ENCODE measurements at regions not wholly inside any gene's neighbourhood (a gene's known extent, or its start where the extent isn't known, plus 50 kb on each side); places are given as distances from the start of the nearest gene placed in this dataset.

DNA sequence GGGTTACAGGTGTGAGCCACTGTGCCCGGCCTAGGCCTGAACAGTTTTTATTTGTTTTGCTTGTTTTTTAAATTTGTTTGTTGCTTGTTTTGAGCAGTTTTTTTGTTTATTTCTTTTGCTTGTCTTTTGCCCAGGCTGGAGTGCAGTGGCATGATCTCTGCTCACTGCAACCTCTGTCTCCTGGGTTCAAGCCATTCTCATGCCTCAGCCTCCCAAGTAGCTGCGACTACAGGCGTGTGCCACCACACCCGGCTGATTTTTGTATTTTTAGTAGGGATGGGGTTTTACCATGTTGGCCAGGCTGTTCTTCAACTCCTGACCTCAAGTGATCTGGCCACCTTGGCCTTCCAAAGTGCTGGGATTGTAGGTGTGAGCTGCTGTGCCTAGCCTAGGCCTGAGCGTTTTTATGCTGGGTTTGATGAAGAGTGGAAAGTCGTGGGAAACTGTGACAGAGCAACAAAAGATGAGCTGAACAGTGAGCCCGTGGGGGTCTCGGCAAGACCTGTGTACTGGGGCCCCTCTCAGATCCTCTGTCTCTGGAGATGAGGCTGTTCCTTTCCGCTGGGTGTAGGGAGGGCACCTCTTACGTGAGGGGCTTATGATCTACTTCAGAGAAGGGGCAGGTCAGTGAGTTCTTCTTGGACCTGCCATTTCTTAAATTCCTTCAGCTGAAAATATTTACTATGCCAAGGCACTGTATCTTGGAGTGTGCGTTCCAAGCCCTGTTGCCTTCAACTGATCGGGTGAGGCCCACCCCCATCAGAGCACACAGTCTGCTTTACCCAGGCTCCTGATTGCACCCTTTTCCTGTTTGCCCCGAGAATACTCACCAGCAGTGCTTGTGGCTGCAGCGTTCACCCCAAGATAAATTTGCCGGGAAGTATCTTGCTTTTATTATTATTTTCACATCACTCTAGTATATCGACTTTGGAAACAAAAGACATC lies 322.1 kb downstream of the SEC14L1 start:
- no peak for DNase-seq

DNA sequence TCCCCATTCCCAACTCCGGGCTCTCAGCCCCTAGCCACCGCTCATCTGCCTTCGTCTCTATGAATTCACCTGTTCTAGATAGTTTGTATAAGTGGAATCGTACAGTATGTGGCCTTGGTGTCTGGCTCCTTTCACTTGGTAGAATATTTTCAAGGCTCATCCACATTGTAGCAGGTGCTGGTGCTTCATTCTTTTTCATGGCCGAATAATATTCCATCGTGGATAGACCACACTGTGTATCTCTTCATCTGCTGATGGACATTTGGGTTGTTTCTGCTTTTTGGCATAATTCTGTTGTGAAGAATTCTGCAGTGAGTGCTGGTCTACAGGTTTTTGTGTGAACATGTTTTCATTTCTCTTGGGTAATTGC lies 324.2 kb downstream of the SEC14L1 start:
- no peak for DNase-seq

DNA sequence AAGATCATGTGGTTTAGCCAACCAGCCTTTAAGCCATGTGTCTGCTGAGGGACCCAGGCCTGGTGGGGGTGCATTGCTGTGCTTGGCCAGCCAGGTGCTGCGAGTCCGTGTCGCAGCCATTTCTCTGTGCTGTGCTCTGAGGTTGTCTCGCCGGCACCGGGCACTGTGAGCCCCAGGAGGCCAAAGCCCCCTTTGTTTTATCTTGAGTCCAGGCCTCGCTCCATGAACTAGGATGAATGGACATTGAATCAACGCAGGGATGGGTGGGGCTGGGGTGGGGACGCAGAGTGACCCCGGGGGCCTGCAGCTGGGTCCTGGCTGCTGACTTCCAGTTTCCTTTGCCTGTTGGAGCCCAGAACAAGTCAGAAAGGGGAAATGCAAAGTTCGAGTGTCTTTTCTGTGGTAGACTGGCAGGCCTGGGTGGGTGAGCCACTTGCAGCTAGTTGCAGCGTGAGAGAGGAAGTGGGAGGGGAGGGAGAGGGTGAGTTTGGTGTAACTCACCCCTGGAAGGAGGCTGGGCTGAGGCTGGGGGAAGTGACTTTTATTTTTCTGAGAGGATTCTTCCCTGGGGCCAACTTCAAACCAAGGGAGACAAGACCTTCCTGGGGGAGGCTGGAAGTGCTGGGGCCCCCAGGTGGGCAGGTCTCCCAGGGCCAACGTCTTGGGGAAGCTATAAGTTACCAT lies 324.7 kb downstream of the SEC14L1 start:
- no peak for DNase-seq

DNA sequence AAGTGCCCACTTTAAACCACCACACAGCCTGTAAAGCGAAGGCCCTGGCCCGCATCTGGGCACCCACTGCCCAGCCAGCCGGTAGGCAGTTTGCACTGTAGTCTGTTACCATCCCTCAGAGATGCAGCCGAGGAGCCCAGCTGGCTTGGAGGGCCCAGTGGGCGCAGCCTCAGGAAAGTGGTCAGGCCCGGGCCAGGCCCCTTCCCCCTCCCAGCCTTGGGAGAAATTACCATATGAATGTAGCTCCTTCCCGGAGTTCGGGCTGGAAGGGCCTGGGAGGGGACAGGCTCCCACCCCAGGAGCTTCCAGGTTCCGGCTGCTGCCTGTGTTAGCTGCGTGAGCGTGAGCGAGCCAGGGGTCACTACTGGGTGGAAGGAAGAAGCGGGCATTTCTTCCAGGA lies 325.4 kb downstream of the SEC14L1 start:
- no peak for DNase-seq

DNA sequence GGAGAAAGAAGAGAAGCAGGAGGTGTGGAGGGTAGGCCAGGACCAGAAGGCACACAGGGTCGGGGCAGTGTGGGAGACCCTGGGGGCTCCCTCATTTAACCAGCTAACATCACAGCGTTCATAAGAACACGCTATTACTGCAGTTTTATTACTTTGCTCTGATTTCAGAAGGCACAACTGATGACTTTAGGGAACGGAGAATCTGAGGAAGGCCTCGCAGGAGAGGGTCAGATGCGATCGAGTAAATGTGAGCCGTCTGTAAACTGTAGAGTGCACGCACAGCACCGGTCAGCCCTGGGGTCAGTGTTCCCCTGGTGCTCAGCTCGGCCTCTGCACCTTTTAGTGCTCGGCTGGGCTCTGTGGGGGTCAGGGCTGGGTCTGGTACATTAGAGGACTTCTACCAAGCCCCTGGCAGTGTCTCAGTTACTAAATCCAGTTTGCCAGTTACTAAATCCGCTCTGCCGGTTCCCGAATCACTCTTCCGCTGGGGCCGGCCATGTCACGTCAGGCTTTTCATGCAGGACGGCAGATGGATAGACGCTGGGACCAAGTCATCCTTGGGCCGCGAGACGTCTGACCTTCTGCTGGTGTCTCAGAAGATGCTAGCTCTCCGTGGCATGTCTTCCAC lies 325.9 kb downstream of the SEC14L1 start:
- DNase-seq: no peak

DNA sequence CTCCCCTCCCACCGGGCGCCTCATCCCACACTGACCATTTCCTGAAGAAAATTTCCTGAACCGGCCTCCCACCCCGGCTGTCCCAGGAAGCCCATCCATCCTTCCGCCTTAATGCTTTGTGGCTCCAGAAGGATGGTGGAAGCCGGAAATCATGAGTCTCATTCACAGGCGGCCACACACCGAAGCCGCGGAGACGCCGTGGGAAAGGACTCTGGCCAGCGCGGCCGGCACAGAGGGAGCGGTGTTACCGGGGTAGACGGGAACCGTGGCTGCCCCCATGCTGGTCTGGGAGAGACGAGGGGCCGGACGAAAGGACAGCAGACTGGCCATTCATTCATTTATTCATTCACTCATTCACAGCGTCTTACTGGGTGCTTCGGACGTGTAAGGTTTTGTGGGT lies 326.8 kb downstream of the SEC14L1 start:
- DNase-seq: no peak

DNA sequence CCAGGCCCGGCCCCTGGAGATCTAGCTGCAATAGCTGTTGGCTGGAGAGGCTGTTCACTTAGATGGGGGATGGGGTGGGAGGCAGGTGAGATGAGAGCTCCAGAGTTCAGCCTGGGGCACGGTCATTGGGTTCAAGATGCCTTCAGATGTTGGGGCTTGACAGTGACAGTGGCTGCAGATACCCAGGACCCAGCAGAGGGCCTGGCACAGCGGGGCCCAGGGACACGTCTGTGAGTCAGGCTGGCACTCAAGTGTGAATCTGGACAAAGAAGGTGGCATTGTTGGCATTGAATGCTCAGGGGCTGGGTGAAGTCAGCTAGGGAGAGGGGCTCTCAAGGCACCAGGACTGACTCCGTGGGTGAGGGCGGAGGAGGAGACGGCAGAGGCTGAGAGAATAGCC lies 328.1 kb downstream of the SEC14L1 start:
- no peak for DNase-seq

DNA sequence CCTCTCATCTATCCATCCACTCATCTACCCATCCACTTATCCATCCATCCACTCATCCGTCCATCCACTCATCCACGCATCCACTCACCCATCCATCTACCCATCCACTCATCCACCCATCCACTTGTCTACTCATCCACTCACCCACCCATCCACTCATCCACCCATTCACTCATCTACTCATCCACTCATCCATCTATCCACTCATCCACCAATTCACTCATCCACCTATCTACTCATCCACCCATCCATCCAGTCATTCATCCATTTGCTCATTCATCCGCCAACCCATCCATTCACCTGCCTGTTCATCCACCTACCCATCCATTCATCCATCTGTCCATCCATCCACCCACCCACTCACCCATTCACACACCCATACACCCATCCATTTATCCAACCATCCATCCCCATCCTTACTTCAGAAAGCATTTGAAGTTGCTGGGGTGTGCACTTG lies 329.6 kb downstream of the SEC14L1 start:
- DNase-seq: no peak

DNA sequence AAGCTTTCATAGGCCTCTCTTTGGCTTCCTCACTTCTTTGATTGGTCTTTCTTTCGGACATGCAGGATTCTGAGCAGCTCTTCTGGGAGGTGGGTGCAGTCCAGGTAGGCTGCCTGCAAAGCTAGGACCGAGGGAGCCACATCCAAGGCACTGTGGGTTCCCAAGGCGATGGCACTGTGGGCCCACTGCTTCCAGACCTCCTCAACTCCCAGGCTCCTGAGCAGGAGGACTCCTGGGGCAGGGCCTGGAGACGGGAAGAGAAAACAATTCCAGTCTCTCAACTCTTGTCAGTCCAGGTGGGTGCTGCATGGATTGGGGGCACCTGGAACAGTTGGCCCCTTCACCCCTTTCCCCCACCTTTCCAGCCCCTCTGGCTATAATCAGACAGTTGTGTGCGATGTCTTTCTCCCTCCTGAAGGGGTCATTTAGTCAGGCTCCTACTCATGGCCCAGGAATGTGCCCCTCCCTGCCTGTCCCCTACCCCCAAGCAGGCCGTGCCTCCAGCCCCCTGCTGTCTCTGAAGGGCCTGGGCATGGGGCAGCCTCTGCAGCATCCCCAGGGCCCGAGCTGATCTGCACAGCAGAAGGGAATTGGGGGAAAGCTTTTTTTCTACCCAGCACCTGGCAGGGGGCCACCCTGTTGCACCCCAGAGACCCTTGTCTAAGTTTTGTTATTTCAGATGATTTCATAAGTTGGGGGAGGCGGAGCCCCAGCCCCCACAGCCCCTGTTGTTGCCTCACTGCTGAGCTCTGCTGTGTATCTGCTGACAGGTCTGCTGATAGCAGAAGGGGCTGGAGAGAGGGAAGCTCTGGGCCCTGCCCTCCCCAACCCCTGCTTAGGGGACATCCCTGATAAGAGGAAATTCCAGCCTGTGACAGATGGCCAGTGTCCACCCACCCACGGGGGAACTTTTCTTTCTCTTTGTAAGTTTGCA lies 330.3 kb downstream of the SEC14L1 start:
- no peak for DNase-seq

DNA sequence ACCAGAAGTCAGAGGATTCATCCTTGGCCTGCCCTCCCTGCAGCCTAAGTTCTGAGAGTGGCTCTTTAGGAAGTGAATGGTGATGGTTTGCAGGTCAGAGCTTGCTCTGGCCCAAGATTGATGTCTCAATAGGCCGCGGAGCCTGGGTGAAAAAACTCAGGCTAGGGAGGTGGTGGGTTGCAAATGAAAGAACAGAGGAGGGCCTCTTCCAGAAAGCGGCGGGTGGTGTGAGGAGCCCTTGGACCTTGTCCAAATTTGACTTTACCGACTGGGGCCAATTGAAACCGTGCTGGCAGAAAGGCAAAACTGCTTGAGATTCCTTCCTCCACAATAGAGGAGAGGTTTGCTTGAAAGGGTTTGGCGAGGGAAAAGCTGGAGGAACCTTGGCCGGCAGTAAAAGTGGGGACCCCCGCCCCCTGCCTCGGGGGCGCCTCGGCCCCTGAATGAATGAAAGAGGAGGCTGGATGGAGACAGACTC lies 331.3 kb downstream of the SEC14L1 start:
- DNase-seq: peak; percentile 22 to 32

DNA sequence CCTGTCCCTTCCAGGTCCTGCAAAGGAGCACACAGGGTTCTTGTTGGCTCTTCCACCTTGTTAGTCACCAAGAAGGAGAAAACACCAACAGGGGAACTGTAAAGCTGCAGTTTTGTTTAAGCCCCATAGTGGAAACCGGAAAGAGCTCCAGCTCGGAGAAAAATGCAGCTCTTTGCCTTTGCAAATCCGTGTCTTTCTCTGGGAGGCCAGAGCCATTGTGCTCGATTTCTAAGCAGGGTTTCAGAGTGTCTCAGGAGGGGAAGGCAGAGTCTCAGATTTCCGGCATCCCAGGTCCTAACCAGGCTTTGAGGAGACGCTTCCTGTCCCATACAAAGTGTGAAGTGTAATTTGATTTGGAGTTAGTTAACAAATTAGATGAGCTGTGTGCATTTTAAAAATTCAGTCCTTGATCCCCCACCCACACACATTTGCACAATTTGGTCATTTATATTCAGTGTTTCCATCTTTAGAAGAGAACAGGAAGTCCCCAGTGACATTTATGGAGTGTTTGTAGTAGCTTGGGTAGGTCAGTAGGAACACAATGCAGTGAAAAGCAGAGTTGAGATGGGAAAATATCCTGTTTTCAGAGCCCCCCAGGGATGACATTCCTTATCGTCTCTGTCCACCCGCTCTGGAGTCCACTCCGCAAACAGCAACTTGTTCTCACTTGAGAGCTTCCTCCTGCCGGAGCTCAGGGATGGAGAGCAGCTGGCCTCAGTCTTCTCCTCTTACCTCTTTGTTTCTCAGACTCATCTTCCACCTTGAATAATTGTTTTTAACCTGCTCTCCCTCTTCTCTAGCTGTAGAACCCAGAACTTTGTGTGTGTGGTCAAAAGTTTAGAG lies 331.9 kb downstream of the SEC14L1 start:
- no peak for DNase-seq

DNA sequence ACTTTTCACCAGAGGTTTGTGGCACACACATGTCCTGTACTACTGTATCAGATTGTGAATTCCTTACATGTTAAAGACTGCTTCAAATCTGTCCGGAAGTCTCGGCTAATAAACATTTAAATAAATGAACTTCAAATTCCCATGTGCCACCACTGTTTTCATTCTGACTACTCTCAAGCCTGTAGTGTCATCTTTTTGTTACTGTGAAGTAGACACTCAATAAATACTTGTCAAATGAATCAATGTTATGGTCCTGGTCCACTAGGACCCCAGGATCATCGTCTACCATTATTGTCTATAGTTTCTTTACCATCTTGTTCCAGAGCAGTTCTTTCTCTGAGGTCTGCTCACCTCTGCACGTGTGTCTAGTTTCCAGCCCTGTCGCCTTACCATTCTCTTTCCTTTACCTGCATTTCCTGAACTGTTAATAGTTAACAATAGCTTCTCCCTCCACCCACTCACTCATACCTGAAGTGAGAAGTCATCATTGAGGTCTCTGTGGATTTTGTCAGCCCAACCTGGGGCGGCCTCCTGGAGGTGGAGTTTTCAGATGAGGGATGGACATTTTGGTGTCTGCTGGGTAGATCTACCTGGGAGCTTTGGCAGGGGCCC lies 333.0 kb downstream of the SEC14L1 start:
- DNase-seq: no peak

DNA sequence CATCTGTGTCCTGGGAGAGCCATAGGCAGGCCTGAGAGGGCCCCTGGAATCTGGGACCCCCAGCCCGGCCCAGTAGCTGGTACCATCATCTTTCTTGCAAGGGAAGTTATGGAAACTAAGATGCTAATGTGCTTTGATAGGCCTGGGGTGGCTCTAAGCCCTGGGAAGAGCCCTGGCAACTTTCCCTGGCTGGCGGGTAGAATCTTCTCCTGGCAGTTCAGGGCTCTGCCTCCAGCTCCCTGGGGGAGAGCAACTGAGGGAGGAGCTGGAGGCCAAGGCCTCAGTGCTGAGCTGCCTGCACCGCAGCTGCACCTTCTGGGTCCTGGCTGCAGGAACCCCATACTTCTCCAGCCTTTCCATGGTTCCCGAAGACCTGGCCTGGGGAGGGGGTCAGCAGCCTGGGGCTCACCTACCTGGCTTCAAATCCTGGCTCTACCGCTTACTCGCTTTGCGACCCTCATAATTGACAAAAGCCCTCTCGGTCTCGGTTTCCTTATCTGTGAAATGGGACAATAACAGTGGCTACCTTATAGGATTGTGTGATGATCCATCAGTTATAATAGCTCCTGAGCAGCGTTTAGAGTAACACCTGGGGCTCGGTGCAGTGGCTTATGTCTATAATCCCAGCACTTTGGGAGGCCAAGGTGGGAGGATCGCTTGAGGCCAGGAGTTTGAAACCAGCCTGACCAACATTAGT lies 333.7 kb downstream of the SEC14L1 start:
- no peak for DNase-seq

DNA sequence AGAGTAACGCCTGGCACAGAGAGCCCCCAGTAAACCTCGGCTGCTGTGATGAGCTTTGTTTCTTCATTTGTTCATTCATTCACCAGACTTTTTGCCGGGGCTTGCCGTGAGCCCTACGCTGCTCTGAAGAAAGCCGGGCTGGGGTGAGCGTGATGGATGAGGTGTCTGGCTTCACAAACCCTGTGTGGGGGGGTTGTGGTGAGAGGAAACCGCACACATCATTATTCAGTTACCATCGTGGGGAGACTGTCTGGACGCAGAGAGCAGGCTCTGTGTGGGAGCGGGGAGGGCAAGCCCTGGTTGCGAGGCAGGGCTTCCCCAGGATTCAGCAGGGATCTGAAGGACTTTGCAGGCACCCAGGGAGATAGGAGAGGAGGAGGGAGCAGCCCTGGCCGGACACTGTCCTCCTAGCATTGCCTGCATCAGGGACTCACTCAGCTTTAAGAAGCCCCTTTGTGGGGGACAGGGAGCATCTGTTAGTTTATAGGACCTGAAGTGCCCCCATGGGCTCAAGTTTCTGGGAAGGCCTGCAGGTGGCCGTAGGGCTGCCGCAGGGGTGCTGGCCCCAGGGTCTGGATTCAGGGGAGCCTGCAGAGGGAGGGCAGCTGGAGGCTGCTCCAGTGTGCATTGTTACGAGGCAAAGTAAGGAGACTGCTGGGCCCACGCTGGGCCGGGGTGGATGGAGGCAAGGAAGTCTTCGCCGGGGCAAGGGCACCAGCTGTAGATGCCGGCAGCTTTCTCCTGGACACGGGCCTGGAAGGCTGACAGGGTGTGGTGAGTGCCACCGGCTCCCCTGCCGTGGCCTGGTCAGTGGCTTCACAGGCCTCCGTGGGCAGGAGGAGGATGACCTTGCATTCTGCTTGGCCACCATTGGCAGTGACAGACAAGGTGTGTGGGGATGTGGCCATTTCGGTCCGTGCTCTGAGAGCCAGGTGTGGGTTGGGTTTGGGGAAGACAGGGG lies 334.5 kb downstream of the SEC14L1 start:
- DNase-seq: no peak

DNA sequence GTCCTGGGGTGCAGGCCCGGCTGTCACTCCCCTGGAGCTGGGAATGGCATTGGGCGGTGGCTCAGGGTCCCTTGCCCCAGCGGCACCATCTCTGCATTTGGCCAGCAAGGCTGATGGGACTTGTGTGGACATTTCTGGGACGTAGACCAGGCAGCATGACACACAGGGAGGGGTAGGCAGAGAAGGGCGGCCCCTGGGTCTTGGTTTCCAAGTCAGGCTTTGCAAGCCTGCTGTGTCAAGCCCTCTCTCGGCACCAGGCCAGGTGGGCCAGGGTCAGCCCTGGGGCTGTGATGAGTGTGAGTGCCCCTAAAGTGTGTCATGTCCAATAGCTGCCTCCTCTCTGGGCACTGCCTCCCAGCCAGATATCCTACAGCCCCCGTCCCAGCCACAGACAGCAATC lies 335.2 kb downstream of the SEC14L1 start:
- DNase-seq: no peak

DNA sequence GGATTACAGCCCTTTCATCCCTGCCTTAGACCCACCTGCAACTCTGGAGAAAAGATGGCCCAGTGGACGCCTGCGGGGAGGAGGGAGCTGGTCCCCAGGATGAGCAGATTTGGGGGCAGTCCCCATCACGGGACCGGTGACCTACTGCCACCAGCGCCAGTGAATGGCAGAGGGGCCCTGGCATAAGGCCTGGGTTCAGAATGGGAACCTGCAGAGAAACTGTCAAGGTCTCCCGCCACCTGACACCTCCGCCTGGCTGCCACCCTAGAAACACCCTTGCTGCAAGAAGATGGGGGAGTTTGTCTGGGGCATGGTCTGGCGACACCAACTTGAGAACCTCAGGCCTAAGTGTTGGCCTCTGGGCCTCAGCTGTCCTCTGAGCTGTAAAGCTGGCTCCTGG lies 335.7 kb downstream of the SEC14L1 start:
- DNase-seq: no peak

DNA sequence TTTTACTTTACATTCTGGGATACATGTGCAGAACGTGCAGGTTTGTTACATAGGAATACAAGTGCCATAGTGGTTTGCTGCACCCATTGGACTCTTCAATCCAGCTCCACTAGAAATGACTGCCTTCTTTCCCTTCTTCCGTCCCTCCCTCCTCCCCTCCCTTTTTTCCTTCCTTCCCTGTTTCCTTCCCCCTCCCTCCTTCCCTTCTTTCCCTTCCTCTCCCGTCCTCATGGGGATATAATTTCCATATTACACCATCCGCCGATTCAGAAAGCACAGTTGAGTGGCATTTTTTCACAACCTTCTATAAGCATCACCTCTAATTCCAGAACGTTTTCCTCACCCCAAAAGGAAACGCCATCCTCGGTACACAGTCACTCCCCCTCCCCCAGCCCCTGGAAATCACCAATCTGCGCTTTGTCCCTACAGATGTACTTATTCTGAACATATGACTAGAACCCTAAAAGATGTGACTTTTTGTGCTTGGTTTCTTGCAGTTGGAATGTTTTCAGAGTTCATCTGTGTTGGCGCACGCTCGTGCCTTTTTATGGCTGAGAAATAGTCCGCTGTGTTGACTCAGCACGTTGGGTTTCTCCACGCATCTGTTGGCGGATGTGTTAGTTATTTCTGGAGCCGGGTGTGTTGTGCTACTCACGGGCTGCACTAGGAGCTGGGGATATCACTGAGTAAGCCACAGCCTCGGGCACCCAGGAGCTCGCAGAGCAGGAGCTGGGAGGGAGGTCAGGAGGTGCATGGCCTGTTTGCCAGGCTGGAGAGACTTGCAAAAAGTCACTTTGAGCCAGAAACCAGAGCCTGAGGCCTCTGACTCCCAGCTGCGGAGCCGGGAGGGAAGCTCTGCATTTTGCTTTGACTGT lies 336.4 kb downstream of the SEC14L1 start:
- DNase-seq: no peak

DNA sequence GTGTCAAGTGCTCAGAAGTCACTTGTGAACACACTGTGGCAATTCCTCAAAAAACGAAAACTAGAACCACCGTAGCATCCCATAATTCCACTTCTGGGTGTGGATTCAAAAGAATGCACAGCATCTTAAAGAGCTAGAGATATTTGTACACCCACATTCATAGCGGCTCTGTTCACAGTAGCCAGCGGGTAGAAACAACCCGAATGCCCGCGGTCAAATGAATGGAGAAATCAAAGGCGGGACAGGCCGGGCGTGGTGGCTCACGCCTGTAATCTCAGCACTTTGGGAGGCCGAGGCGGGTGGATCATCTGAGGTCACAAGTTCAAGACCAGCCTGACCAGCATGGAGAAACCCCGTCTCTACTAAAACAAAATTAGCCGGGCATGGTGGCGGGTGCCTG lies 337.5 kb downstream of the SEC14L1 start:
- DNase-seq: no peak
